Ascending aorta (tissue), 2 donors: ENCODE measurements at regions not wholly inside any gene's neighbourhood (a gene's known extent, or its start where the extent isn't known, plus 50 kb on each side); places are given as distances from the start of the nearest gene placed in this dataset.
"Not testable (repeated sequence)": the region's sequence is repeated elsewhere in the genome, so short reads cannot be mapped to it uniquely, and the experiment has no call there.

Experiments
- DNase-seq, 2 donors: peaks; one replicate each; pipeline ENCODE4 v3.0.0-alpha.2; 2019; ENCODE audit warnings: low spot score in 2 of 2
- H3K27ac ChIP-seq, 2 donors: fragments of 200-600 bp; sonication (generic); one replicate each; pipeline ENCODE4 v1.5.1; 2016 to 2017; ENCODE audit warnings: mild to moderate bottlenecking in 1 of 2
- H3K27me3 ChIP-seq: fragments of 200-600 bp; sonication (generic); one replicate; pipeline ENCODE4 v1.5.1; 2017
- H3K36me3 ChIP-seq, 2 donors: fragments of 200-600 bp; sonication (generic); one replicate each; pipeline ENCODE4 v1.5.1; 2016
- H3K4me1 ChIP-seq, 2 donors: fragments of 200-600 bp; sonication (generic); one replicate each; pipeline ENCODE4 v1.5.1; 2016 to 2017; ENCODE audit warnings: mild to moderate bottlenecking in 1 of 2
- H3K4me3 ChIP-seq, 2 donors: fragments of 200-600 bp; sonication (generic); one replicate each; pipeline ENCODE4 v1.5.1; 2016 to 2017; ENCODE audit warnings: mild to moderate bottlenecking in 1 of 2
- H3K9me3 ChIP-seq, 2 donors: fragments of 200-600 bp; sonication (generic); one replicate each; pipeline ENCODE4 v1.5.1; 2016
- CTCF ChIP-seq, 3 experiments: fragments of 200-600 bp in 2 of 3; fragments of 450-650 bp in 1 of 3; sonication (generic) in 2 of 3; IDR thresholded peaks; one replicate each; pipeline ENCODE4 v1.5.1; 2016 to 2019; ENCODE audit warnings: antibody characterized with exemption in 3 of 3, mild to moderate bottlenecking in 1 of 3, moderate library complexity in 1 of 3
- intact Hi-C: fragments of 100-400 bp; cut with DNase I; formaldehyde crosslinking; loops from one replicate; pipeline ENCODE4 v1.15.1; 2023

- Histone ChIP-seq H3K4me3 (no peak overlapping the region), H3K4me1 (no peaks in the 10 kb centered on the region), H3K27ac (no peak overlapping the region), H3K27me3 (no peaks in the 10 kb centered on the region), H3K36me3 (no peaks in the 10 kb centered on the region), H3K9me3 (no peaks in the 10 kb centered on the region)
- DNase-seq = no peak
- intact Hi-C loops = no loop called here
- TF ChIP-seq CTCF (IDR thresholded peaks at IDR 0.05) = no peak
These were observed 1309.6 kb upstream of the RAG2 start for GRCh38 chr11:37907436-37908218.

DNA sequence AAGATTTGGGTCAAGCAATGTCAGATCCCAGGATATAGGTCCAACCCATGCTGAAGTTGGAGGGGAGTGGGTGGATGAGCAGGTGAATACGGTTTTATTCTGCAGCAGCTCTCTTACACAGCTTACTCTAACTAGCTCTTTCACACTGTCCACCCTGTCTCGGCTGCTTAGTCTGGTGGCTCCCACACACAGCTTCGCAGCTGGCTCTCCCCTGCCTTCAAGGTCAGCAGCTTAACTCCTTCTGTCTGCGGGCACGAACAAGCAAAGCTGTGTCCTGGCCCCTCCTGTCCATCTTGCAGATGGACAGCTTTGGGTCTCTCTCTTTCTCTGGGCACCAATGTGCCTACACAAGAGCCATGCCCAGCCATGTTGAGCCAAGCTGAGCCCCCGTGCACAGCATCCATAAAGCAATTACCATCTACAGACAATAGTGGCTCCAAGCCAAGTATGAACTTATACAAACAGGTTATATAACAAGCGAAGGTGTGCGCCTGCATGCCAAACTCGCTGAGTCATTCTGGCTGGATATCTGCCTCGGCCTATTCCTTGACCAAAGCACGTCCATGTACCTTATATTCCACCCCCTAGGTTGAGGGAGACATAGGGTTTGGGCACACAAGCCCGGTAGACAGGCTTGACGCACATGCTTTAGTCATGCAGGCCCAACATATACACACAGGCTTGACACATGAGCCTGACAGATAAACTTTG is 1307.8 kb upstream of the RAG2 start:
- Histone ChIP-seq H3K36me3 (no peaks in the 10 kb centered on the region), H3K27me3 (no peaks in the 10 kb centered on the region), H3K9me3 (no peaks in the 10 kb centered on the region), H3K27ac (no peak overlapping the region), H3K4me3 (no peak overlapping the region), H3K4me1 (no peaks in the 10 kb centered on the region)
- no peak for DNase-seq
- TF ChIP-seq CTCF (IDR thresholded peaks at IDR 0.05) = no peak
- intact Hi-C loops = no loop called here

DNA sequence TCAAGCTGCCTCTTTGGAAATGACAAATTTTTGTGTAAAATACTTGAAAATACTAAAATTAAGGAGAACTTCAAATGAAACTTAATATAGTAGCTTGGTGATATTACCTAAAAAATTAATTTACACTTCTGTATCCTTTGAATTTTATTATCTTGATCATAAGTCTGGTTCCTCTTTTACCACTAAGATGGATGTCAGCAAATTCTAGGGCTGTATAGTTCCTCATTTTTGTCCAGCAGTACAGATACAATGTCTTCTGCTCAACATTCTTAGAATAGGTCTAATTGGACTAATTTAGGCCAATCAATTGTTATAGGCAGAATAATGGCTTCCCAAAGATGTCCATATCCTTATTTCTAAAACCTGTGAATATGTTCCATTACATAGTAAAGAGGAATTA is 1298.0 kb upstream of the RAG2 start:
- H3K27me3 ChIP-seq = no peaks in the 10 kb centered on the region
- DNase-seq = no peak
- H3K27ac ChIP-seq = no peak overlapping the region
- intact Hi-C loops = no loop called here
- H3K36me3 ChIP-seq = no peaks in the 10 kb centered on the region
- H3K4me3 ChIP-seq = no peak overlapping the region
- H3K9me3 ChIP-seq = no peaks in the 10 kb centered on the region
- TF ChIP-seq CTCF (IDR thresholded peaks at IDR 0.05) = no peak
- no peaks in the 10 kb centered on the region for H3K4me1 ChIP-seq

GRCh38 chr11:37881741-37882140 is 1283.7 kb upstream of the RAG2 start:
- intact Hi-C loops = no loop called here
- no peak for DNase-seq
- no peaks in the 10 kb centered on the region for H3K9me3 ChIP-seq
- H3K4me1 ChIP-seq = no peaks in the 10 kb centered on the region
- H3K4me3 ChIP-seq = no peak overlapping the region
- H3K36me3 ChIP-seq = no peaks in the 10 kb centered on the region
- H3K27ac ChIP-seq = no peak overlapping the region
- H3K27me3 ChIP-seq = no peaks in the 10 kb centered on the region
- TF ChIP-seq CTCF (IDR thresholded peaks at IDR 0.05) = no peak

GRCh38 chr11:37861671-37862070 is 1263.6 kb upstream of the RAG2 start:
- DNase-seq = no peak
- no peak overlapping the region for H3K27ac ChIP-seq
- no peak overlapping the region for H3K4me3 ChIP-seq
- H3K36me3 ChIP-seq = no peaks in the 10 kb centered on the region
- no peaks in the 10 kb centered on the region for H3K4me1 ChIP-seq
- no peaks in the 10 kb centered on the region for H3K27me3 ChIP-seq
- intact Hi-C loops = no loop called here
- TF ChIP-seq CTCF (IDR thresholded peaks at IDR 0.05) = no peak
- no peaks in the 10 kb centered on the region for H3K9me3 ChIP-seq

DNA sequence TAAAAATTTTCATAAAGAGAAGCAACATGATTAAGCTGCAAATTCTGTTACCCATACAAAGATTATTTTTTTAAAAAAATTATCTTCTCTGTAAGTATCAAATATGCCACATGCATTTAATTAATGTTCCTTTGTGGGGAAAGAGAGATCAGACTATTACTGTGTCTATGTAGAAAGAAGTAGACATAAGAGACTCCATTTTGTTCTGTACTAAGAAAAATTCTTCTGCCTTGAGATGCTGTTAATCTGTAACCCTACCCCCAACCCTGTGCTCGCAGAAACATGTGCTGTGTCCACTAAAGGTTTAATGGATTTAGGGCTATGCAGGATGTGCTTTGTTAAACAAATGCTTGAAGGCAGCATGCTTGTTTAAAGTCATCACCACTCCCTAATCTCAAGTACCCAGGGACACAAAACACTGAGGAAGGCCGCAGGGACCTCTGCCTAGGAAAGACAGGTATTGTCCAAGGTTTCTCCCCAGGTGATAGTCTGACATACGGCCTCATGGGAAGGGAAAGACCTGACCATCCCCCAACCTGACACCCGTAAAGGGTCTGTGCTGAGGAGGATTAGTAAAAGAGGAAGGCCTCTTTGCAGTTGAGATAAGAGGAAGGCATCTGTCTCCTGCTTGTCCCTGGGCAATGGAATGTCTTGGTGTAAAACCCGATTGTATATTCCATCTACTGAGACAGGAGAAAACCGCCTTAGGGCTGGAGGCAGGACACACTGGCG is 1260.9 kb upstream of the RAG2 start:
- H3K36me3 ChIP-seq, H3K27me3 ChIP-seq, H3K9me3 ChIP-seq, DNase-seq, H3K4me1 ChIP-seq, intact Hi-C loops, H3K4me3 ChIP-seq, H3K27ac ChIP-seq: not testable (repeated sequence)
